Thyroid gland (tissue), 4 donors: ENCODE measurements at regions not wholly inside any gene's neighbourhood (a gene's known extent, or its start where the extent isn't known, plus 50 kb on each side); places are given as distances from the start of the nearest gene placed in this dataset.

Experiments used
- POLR2A ChIP-seq, 2 donors: fragments of 450-650 bp; IDR thresholded peaks; one replicate each; pipeline ENCODE4 v1.6.1; 2017; ENCODE audit warnings: antibody characterized with exemption in 2 of 2, mild to moderate bottlenecking in 2 of 2, moderate library complexity in 1 of 2
- TF ChIP-seq, protein P1 (sequence below), 6 experiments: fragments of 200-600 bp in 3 of 6; fragments of 450-650 bp in 3 of 6; sonication (generic) in 3 of 6; IDR thresholded peaks; one replicate each; pipeline ENCODE4 v1.5.1; 2016 to 2019; ENCODE audit warnings: antibody characterized with exemption in 6 of 6, mild to moderate bottlenecking in 2 of 6, inconsistent platforms in 1 of 6, moderate library complexity in 1 of 6

- TF ChIP-seq POLR2A (IDR thresholded peaks at IDR 0.05) = no peak
- TF ChIP-seq, protein P1, sequence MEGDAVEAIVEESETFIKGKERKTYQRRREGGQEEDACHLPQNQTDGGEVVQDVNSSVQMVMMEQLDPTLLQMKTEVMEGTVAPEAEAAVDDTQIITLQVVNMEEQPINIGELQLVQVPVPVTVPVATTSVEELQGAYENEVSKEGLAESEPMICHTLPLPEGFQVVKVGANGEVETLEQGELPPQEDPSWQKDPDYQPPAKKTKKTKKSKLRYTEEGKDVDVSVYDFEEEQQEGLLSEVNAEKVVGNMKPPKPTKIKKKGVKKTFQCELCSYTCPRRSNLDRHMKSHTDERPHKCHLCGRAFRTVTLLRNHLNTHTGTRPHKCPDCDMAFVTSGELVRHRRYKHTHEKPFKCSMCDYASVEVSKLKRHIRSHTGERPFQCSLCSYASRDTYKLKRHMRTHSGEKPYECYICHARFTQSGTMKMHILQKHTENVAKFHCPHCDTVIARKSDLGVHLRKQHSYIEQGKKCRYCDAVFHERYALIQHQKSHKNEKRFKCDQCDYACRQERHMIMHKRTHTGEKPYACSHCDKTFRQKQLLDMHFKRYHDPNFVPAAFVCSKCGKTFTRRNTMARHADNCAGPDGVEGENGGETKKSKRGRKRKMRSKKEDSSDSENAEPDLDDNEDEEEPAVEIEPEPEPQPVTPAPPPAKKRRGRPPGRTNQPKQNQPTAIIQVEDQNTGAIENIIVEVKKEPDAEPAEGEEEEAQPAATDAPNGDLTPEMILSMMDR (IDR thresholded peaks at IDR 0.05) = no peak
Observed at GRCh38 chr15:70556779-70557178, 206.6 kb downstream of the UACA start.
